Activated CD8-positive, alpha-beta memory T cell treated with anti-CD3 and anti-CD28 coated beads for 36 hours (primary cell): ENCODE measurements at regions not wholly inside any gene's neighbourhood (a gene's known extent, or its start where the extent isn't known, plus 50 kb on each side); places are given as distances from the start of the nearest gene placed in this dataset.

Experiments used
- CTCF ChIA-PET: fragments of 350-600 bp; sonication (Branson Sonifier 250); formaldehyde crosslinking; loops from one replicate; lab custom pipeline; 2021; ENCODE audit warnings: antibody characterized with exemption; lab: Charles Lee
- POLR2A ChIA-PET: fragments of 350-600 bp; sonication (Branson Sonifier 250); formaldehyde crosslinking; loops from one replicate; lab custom pipeline; 2021; ENCODE audit warnings: antibody characterized with exemption; lab: Charles Lee

DNA sequence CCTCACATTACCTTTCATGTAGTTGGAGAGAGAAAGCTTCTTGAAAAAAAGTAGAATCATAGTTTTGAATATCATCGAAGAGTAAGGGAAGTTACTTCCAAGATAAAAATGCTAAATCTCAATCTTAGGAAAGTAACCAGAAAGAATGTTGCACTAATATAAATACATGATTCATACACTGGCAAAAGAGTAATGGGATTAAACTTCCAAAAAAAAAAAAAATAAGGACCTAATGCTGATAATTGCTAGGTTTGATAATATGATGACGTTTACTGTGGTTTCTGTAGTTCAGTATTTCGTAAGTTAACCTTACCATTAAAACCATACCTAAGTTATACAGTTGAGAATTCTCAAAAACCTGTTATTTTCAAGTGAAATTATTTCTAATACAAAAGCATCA, 573.8 kb upstream of the CDH9 start:
- CTCF ChIA-PET, result no interaction called here

DNA sequence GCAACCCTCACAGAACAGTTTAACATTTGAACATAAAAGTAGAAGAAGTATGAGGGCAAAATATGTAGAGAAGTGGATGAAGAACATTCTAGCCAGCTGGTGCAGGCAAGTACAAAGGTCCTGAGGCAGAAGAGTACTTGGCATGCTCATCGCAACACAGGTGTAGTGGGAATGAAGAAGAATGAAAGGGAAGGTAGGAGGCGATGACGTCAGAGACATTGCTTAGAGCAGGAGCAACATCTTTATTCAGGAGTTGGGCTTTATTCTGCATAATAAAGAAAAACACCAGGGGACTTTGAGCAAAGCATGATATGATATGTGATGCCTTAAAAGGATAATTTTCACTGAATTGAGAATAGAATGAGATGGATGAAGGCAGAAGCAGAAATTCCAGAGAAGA, 570.6 kb upstream of the CDH9 start:
- POLR2A ChIA-PET, result no interaction called here
- CTCF ChIA-PET, result no interaction called here

More for the DNA sequence above, 573.8 kb upstream of the CDH9 start:
- POLR2A ChIA-PET, result no interaction called here

DNA sequence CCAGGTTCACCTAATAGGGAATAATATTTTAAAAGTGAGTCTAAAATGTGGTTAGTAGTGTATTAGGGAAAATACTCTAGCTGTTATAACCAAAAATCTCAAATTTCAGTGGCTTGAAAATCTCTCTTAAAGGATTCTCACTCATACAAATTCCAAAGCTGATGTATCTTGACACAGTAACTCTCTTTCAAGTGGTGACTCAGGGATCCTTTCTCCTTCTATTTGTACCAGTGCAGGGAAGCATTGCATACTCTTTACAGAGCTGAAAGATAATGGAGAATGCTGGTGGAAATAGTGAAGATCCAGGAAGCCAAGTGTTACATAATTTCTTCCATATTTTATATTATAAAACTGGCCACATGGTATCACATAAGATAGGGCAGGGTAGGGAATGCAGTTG, 560.2 kb upstream of the CDH9 start:
- CTCF ChIA-PET, result no interaction called here
- POLR2A ChIA-PET, result no interaction called here

DNA sequence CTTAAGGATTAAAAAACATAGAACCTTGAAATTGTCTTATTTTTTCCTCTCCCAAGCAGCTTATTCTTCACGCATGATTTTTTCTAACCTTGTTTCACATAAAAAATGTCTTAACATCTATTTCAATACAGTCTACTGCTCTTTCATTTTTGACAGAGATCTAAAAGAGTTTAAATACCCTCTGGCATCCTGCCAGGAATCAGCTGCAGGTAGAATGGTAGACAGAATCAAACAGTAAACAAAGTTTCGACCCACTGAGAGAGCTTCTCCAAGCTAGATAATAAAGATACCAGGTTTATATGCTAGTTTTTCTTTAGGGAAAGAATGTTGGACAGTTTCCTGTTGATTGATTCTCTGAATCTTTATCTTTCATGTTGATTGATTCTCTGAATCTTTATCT, 555.8 kb upstream of the CDH9 start:
- POLR2A ChIA-PET, result no interaction called here
- CTCF ChIA-PET, result no interaction called here

GRCh38 chr5:27592231-27592630, 553.8 kb upstream of the CDH9 start:
- ChIA-PET CTCF (no interaction called here), POLR2A (no interaction called here)

- ChIA-PET CTCF (no interaction called here), POLR2A (no interaction called here)
Measured at GRCh38 chr5:27590503-27590902, 552.1 kb upstream of the CDH9 start.

DNA sequence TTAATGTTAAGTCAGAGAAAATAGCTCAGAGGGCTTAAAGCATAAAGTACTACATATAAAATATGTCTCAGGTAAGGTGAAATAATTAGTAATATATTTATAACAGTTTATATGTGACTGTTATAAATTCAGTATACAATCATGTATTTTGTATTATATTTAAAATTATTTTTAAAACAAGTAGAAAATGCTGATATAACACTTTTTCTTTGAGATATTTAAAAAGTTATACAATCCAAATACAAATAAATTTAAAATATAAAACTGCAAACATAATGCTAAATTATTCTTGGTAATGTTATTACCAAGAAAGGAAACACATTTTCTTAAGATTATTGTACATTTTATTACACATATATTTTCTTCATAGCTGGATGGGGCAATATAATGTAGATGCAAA, 539.9 kb upstream of the CDH9 start:
- CTCF ChIA-PET, result no interaction called here

GRCh38 chr5:27571681-27572080, 533.3 kb upstream of the CDH9 start:
- ChIA-PET CTCF (no interaction called here), POLR2A (no interaction called here)

More for the DNA sequence above, 539.9 kb upstream of the CDH9 start:
- POLR2A ChIA-PET, result no interaction called here

DNA sequence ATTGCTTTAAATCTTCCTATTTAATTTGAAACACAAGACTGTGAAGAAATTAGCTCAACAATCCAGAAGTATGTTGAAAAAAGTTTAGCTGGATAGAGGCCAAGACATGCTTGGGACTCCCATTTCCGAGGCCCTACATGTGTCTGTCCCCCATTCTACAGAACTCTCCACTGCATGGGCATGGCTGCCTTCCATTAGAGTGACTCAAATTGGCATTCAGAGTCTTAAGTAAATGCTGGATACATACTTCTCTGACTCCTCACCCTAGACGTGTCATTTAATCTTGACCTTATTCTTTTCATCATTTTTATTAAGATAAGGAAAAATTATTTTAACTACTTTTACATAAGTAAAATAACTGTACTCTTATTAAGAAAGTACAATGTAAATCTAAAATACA, 530.4 kb upstream of the CDH9 start:
- ChIA-PET CTCF (no interaction called here), POLR2A (no interaction called here)

GRCh38 chr5:27561408-27561807, 523.0 kb upstream of the CDH9 start:
- ChIA-PET CTCF (no interaction called here), POLR2A (no interaction called here)

- ChIA-PET CTCF (no interaction called here), POLR2A (no interaction called here)
Measured at GRCh38 chr5:27548484-27548883, 510.1 kb upstream of the CDH9 start.

GRCh38 chr5:27535031-27535557, 496.7 kb upstream of the CDH9 start:
- CTCF ChIA-PET, result no interaction called here

DNA sequence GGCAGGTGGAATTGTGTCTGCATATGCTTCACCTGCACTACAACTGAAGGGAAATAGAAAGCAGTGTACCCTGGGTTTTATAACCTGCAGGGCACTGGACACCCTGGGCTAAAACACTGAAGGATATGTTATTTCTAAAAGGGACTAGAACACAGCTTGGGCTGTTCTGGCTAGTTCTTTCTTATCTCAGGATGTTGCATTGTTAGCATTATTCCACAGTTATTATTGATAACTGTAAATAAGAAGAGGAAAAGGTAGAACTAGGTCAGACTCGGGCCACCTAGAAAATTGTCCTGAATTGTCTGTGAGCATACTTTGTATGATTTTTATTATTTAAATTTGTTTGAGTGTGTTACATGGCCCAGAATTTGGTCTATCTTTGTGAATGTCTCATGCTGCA, 493.9 kb upstream of the CDH9 start:
- ChIA-PET POLR2A (no interaction called here), CTCF (no interaction called here)

More at GRCh38 chr5:27535031-27535557, 496.7 kb upstream of the CDH9 start:
- POLR2A ChIA-PET, result no interaction called here

DNA sequence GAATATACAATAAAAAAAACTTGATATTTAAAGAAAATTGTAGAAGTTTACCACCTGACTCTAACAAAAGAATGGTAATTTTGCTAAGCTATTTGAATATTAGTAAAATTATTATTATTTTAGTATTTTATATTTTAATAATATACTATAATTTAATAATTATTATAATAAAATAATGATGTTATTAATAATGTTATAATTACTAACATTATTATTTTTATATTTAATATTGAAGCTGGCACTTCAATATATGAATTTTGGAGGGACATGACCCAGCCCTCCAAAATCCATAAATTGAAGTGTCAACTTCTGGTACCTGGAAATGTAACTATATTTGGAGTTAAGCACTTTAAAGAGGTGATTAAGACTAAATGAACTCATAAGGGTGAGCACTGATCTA, 486.1 kb upstream of the CDH9 start:
- ChIA-PET CTCF (no interaction called here), POLR2A (no interaction called here)

DNA sequence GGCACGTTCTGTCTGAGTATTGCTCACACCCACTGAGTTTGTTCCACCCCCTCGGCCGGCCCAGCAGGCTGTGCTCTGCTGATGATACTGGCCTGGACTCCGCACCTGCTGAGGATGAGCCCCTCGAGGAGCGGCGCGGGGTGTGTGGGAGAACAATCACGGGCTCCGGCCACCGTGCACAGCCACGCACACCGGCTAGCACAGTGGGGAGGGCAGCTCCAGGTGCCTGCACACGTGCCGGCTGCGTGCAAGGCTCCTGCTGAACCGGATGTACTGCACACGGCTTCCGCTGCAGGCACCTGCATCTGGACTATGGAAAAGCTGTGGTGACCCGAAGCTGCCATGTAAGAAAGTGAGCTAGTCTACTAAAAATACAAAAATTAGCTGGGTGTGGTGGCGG, 485.2 kb upstream of the CDH9 start:
- POLR2A ChIA-PET, result no interaction called here
- CTCF ChIA-PET, result no interaction called here

GRCh38 chr5:27516437-27516836, 478.1 kb upstream of the CDH9 start:
- CTCF ChIA-PET, result no interaction called here
- POLR2A ChIA-PET, result no interaction called here

DNA sequence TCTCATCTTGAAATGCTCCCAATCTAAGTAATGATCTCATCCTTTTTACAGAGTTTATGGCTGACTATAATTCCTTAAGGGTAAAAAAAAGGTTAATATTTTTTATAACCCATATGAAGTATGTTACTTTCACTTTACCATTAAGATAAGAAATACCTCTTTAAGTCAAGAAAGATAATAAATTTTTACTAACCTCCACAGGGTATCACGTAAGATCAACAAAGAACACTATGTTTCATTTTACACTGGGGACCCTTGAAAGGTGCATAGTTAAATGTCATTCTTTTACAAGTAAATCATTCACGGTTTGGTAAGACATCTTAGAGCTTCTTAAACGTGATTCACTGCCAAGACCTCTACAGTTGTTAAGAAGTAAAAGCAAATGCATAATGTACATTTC, 472.7 kb upstream of the CDH9 start:
- ChIA-PET CTCF (no interaction called here), POLR2A (no interaction called here)

- POLR2A ChIA-PET, result no interaction called here
- CTCF ChIA-PET, result no interaction called here
Measured at GRCh38 chr5:27503813-27504212, 465.4 kb upstream of the CDH9 start.

- ChIA-PET POLR2A (no interaction called here), CTCF (no interaction called here)
Measured at GRCh38 chr5:27502236-27502635, 463.9 kb upstream of the CDH9 start.

DNA sequence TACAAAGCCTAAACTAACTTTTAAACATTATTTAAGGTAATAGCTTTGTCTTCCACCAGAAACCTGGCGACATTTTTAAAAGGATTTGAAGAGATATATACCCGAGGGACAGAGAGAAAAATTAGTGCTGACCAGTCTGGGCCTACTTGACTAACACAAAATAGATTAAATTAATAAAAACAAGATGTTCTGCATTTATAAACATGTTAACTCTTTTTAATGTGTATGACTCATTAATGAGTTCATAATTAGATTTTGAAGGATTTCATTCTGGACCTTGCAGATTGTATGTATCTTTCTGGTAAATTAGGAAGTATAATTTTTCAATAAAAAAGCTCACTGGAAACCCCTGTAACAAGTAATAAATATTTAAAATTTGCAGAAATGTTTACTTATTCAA, 459.1 kb upstream of the CDH9 start:
- POLR2A ChIA-PET, result no interaction called here
- CTCF ChIA-PET, result no interaction called here

GRCh38 chr5:27494887-27495286, 456.5 kb upstream of the CDH9 start:
- POLR2A ChIA-PET, result no interaction called here
- CTCF ChIA-PET, result no interaction called here

DNA sequence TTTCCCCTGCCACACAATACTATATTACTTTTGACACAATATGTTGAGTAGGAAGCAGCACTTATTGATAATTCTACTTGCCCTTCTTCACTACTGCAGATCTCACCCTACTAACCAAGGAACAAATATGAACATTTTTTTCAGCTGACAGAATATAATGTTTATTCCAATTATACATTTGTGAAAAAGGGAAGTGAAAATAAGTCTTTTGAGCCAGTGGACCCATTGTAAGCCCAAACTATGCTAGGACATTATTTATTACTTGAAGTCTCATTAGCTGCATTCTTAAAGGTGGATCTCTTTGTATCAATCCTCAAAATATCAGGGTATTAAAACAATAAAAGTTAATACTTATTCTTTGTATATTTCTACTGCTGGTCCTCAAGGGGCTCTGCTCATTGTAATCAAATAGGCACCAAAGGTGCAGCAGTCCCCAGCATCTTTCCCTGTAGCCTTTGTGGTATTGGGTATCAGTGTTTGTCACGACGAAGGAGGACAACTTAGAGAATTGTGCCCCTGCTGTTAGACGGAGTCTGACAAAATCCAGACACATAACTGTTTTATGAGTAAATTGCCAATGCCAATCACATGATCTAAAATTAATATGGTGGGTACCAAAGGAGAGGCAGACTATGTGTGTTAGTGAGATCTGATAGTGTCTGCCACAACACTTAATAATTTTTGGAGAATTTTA, 453.5 kb upstream of the CDH9 start:
- ChIA-PET CTCF (no interaction called here), POLR2A (no interaction called here)
